PC-3 (cell line): ENCODE measurements at regions not wholly inside any gene's neighbourhood (a gene's known extent, or its start where the extent isn't known, plus 50 kb on each side); places are given as distances from the start of the nearest gene placed in this dataset.

Experiments used
- CTCF ChIP-seq: fragments of 300-600 bp; sonication (generic); conservative IDR thresholded peaks from 2 replicates; pipeline ENCODE4 v1.5.1; 2017; ENCODE audit warnings: antibody characterized with exemption, low read depth, mild to moderate bottlenecking, low read length
- EZH2 ChIP-seq: fragments of 300-600 bp; sonication (generic); IDR thresholded peaks from one replicate; pipeline ENCODE4 v1.6.1; 2017; ENCODE audit warnings: antibody characterized with exemption, mild to moderate bottlenecking, low read length; ENCODE audit not compliant: unreplicated experiment
- EZH2phosphoT487 ChIP-seq: fragments of 300-600 bp; sonication (generic); IDR thresholded peaks from 2 replicates; pipeline ENCODE4 v1.6.1; 2018; ENCODE audit warnings: mild to moderate bottlenecking, antibody characterized with exemption, low read length, borderline replicate concordance

DNA sequence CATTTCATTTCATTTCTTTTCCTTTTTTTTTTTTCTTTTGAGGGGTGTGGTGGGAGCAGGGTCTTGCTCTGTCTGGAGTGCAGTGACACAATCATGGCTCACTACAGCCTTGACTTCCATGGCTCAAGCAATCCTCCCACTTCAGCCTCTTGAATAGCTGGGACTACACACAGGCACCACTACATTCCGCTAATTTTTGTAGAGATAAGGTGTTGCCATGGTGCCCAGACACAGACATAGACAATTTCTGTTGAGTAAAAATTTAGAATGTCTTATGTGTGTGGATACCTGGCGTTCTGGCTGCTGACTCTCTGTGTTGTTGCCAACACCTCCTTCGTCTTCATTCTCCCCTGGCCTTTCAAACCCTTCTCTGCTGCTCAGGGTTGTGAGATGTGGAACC is 54.0 kb upstream of the PRSS58 start:
- TF ChIP-seq CTCF (no peak), EZH2 (no peak), EZH2phosphoT487 (no peak)
